ENCODE measurements at regions not wholly inside any gene's neighbourhood (a gene's known extent, or its start where the extent isn't known, plus 50 kb on each side); places are given as distances from the start of the nearest gene placed in this dataset.

DNA sequence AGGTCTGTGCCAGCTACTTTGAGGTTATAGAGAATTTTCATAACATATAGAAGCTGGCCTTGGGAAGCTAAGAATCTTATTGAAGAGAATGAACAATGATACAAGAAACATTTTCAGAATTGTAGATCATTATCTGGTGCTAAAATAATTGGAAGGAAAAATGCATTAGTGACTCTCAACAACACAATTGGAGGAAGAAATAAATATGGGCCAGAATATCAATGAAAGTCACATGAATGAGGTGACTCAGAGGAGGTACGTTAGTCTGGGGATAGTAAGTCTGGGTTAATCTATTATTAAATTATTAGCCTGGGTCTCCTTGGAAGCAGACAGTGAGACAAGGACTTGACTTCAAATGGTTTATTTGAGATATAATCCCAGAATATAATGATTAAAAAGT, 529.3 kb upstream of the SLIT2 start:
- TF ChIP-seq, protein P1, sequence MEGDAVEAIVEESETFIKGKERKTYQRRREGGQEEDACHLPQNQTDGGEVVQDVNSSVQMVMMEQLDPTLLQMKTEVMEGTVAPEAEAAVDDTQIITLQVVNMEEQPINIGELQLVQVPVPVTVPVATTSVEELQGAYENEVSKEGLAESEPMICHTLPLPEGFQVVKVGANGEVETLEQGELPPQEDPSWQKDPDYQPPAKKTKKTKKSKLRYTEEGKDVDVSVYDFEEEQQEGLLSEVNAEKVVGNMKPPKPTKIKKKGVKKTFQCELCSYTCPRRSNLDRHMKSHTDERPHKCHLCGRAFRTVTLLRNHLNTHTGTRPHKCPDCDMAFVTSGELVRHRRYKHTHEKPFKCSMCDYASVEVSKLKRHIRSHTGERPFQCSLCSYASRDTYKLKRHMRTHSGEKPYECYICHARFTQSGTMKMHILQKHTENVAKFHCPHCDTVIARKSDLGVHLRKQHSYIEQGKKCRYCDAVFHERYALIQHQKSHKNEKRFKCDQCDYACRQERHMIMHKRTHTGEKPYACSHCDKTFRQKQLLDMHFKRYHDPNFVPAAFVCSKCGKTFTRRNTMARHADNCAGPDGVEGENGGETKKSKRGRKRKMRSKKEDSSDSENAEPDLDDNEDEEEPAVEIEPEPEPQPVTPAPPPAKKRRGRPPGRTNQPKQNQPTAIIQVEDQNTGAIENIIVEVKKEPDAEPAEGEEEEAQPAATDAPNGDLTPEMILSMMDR (conservative IDR thresholded peaks at IDR 0.05; ENCODE audit: low read length): no peak
- no peak for TF ChIP-seq EZH2phosphoT487 (IDR thresholded peaks at IDR 0.05; ENCODE audit: borderline replicate concordance)

Measured in Loucy (cell line).